Left ventricle myocardium inferior (tissue), 1 donor: ENCODE measurements at regions not wholly inside any gene's neighbourhood (a gene's known extent, or its start where the extent isn't known, plus 50 kb on each side); places are given as distances from the start of the nearest gene placed in this dataset.

Source experiments
- DNase-seq: peaks from one replicate; pipeline ENCODE4 v3.0.0-alpha.2; 2020
- H3K27ac ChIP-seq: fragments of 200-600 bp; replicated peaks from 2 replicates; pipeline ENCODE4 v1.8.0; 2021
- H3K27me3 ChIP-seq: fragments of 200-600 bp; 2 replicates; pipeline ENCODE4 v1.8.0; 2021; ENCODE audit warnings: low read depth
- H3K36me3 ChIP-seq: fragments of 200-600 bp; 2 replicates; pipeline ENCODE4 v1.8.0; 2021
- H3K4me1 ChIP-seq: fragments of 200-600 bp; 2 replicates; pipeline ENCODE4 v1.8.0; 2021
- H3K4me3 ChIP-seq: fragments of 200-600 bp; 2 replicates; pipeline ENCODE4 v1.8.0; 2021; ENCODE audit warnings: mild to moderate bottlenecking, moderate library complexity
- H3K9me3 ChIP-seq: fragments of 200-600 bp; replicated peaks from 2 replicates; pipeline ENCODE4 v1.8.0; 2021
- intact Hi-C: fragments of 100-400 bp; cut with micrococcal nuclease; formaldehyde crosslinking; loops from one replicate; pipeline ENCODE4 v1.11.0; 2022
- TF ChIP-seq, protein P1 (sequence below): fragments of 200-600 bp; IDR thresholded peaks from 2 replicates; pipeline ENCODE4 v1.8.0; 2021; ENCODE audit warnings: antibody characterized with exemption, mild to moderate bottlenecking, borderline replicate concordance
- donor health status: DM: no; HTN: yes; CAD: no; lungs with severe emphysema.

DNA sequence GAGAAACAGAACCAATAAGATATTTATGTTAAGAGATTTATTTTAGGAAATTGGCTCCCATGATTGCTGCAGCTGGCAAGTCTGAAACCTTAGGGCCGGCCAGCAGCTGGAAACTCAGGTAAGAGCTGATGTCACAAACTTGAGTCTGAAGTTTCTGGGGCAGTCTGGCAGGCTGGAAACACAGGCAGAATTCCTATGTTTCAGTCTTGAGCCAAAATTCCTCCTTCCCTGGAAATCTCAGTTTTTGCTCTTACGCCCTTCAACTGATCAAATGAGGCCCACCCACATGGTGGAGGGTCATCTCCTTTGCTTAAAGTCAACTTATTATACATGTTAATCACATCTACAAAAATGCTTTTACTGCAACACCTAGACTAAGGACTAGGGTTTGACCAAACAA lies 184.1 kb downstream of the SOD2 start:
- Histone ChIP-seq H3K4me3 (no peak overlapping the region), H3K36me3 (no peaks in the 10 kb centered on the region), H3K4me1 (no peaks in the 10 kb centered on the region), H3K27me3 (peaks cover 2% of the 10 kb centered on the region), H3K27ac (no peak overlapping the region), H3K9me3 (no peaks in the 10 kb centered on the region)
- no peak for DNase-seq
- intact Hi-C loops = no loop called here
- TF ChIP-seq, protein P1, sequence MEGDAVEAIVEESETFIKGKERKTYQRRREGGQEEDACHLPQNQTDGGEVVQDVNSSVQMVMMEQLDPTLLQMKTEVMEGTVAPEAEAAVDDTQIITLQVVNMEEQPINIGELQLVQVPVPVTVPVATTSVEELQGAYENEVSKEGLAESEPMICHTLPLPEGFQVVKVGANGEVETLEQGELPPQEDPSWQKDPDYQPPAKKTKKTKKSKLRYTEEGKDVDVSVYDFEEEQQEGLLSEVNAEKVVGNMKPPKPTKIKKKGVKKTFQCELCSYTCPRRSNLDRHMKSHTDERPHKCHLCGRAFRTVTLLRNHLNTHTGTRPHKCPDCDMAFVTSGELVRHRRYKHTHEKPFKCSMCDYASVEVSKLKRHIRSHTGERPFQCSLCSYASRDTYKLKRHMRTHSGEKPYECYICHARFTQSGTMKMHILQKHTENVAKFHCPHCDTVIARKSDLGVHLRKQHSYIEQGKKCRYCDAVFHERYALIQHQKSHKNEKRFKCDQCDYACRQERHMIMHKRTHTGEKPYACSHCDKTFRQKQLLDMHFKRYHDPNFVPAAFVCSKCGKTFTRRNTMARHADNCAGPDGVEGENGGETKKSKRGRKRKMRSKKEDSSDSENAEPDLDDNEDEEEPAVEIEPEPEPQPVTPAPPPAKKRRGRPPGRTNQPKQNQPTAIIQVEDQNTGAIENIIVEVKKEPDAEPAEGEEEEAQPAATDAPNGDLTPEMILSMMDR = no peak

DNA sequence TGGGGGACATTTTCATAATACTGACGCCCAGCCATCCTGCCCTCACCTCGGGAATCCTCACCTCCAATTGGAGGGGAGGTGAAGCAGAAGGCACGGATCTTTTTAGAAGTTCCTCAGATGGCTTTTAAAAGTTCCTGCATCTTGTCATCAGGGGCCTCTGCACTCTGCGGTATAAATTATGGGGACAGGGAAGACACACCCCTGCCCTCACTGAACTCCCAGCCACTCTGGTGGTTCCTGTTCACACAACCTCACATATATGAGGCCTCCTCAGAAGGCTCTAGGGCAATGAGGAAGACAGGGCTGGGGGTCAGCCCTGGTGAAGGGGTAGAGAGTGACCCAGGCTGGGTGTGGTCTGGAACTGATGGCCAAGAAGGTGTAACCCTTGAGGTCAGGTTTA lies 187.0 kb downstream of the SOD2 start:
- TF ChIP-seq, protein P1 = no peak
- Histone ChIP-seq H3K4me3 (no peak overlapping the region), H3K27me3 (no peaks in the 10 kb centered on the region), H3K4me1 (no peaks in the 10 kb centered on the region), H3K36me3 (no peaks in the 10 kb centered on the region), H3K9me3 (no peaks in the 10 kb centered on the region), H3K27ac (peak overlapping the region; percentile 48)
- intact Hi-C loops = no loop called here
- DNase-seq = no peak

DNA sequence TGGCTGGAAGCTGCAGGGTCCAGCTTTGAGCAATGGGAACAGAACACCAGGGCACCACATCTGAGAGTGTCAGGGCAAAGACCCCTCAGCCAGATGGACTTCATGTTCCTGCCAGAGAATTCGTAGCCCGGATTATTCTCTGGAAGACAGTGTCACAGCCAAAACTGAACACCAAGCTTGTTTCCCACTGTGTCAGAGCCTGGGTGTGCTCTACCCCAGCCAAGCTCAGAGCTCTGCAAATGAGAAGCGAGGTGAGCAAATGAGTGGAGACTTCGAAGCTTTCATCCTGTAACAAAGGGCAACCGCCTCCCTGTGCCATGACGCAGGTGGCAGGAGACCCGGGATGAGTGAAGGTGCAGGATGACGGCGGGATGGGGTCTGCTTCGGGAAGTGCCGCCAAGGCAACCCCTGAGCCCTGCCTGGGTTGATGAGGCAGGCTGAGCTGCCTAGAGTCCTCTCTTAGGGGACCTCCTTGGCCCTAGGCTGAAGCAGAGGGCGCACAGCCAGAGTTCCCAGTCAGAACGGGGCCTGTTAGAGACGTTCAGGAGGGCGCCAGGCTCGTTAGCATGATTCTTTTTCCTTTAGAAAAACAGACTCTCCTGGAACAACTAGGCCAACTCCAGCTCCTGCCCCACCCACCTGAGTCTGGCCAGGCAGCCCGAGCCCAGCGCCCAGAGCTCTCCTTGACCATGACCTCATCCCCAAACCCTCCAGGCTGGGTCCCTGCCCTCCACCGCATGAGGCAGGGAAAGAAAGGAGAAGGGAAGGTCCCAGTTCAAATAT lies 187.7 kb downstream of the SOD2 start:
- no peaks in the 10 kb centered on the region for H3K27me3 ChIP-seq
- TF ChIP-seq, protein P1 = no peak
- intact Hi-C loops = no loop called here
- peak; percentile 65 for DNase-seq
- no peaks in the 10 kb centered on the region for H3K9me3 ChIP-seq
- H3K36me3 ChIP-seq = no peaks in the 10 kb centered on the region
- H3K4me3 ChIP-seq = no peak overlapping the region
- H3K4me1 ChIP-seq = no peaks in the 10 kb centered on the region
- peak overlapping the region; percentile 48 for H3K27ac ChIP-seq

DNA sequence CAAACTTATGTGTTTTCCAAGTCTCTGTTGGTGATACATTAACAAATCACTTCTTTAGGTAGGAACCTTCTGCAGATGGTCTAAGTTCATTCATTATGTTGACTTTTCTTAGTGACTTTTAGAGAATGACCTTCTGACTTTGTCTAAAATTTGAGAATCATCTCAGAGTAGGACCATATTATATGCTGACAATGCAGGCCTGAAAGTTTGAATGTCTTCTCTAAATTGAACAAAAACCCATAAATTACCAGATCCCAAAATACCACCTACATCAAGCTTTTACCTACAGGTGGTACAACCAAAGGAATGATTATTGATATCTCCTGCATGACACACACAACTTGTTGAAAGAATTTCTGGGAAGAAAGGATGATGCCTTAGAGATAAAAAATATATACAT lies 191.5 kb downstream of the SOD2 start:
- DNase-seq = no peak
- Histone ChIP-seq H3K9me3 (peaks cover 16% of the 10 kb centered on the region), H3K4me1 (no peaks in the 10 kb centered on the region), H3K27me3 (no peaks in the 10 kb centered on the region), H3K4me3 (no peak overlapping the region), H3K36me3 (no peaks in the 10 kb centered on the region), H3K27ac (no peak overlapping the region)
- intact Hi-C loops = no loop called here
- TF ChIP-seq, protein P1 = no peak

DNA sequence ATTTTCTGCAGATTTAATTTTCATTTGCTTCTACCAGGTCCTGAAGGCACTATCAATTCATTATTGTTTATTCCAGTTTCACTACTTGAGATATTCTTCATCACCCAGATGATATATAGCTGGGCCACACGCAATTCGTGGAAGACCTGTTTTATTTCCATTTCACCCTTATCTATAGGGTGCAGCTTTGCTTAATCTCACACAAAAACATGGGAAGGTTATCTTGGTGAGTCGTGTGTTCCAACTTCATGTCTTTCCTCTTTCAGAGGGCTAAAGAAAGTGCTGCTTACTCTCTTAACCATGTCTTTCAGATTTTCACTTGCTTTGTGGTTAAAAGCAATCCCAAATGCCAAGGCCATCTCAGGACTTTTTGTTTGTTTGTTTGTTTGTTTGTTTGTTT lies 194.0 kb downstream of the SOD2 start:
- Histone ChIP-seq H3K27ac (no peak overlapping the region), H3K9me3 (peaks cover 16% of the 10 kb centered on the region), H3K4me3 (no peak overlapping the region), H3K27me3 (peaks cover 4% of the 10 kb centered on the region), H3K36me3 (no peaks in the 10 kb centered on the region), H3K4me1 (no peaks in the 10 kb centered on the region)
- TF ChIP-seq, protein P1 = no peak
- intact Hi-C loops = no loop called here
- no peak for DNase-seq
